ENCODE measurements at regions not wholly inside any gene's neighbourhood (a gene's known extent, or its start where the extent isn't known, plus 50 kb on each side); places are given as distances from the start of the nearest gene placed in this dataset.
"Not testable (repeated sequence)": the region's sequence is repeated elsewhere in the genome, so short reads cannot be mapped to it uniquely, and the experiment has no call there.

DNA sequence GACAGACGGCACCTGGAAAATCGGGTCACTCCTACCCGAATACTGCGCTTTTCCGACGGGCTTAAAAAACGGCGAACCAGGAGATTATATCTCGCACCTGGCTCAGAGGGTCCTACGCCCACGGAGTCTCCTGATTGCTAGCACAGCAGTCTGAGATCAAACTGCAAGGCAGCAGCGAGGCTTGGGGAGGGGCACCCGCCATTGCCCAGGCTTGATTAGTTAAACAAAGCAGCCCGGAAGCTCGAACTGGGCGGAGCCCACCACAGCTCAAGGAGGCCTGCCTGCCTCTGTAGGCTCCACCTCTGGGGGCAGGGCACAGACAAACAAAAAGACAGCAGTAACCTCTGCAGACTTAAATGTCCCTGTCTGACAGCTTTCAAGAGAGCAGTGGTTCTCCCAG, 197.5 kb upstream of the FAT3 start:
- not testable (repeated sequence) for DNase-seq (ENCODE audit: low read depth)

DNA sequence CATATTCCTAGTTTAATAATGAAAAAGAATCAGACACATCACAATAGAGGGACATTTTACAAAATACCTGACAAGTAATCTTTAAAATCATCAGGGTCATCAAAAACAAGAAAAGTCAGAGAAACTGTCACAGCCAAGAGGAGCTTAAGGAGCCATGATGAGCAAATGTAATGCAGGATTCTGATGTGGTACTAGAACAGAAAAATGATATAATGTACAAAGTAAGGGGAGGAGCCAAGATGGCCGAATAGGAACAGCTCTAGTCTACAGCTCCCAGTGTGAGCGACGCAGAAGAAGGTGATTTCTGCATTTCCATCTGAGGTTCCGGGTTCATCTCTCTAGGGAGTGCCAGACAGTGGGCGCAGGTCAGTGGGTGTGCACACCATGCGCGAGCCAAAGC, 198.0 kb upstream of the FAT3 start:
- DNase-seq (ENCODE audit: low read depth) = no peak

DNA sequence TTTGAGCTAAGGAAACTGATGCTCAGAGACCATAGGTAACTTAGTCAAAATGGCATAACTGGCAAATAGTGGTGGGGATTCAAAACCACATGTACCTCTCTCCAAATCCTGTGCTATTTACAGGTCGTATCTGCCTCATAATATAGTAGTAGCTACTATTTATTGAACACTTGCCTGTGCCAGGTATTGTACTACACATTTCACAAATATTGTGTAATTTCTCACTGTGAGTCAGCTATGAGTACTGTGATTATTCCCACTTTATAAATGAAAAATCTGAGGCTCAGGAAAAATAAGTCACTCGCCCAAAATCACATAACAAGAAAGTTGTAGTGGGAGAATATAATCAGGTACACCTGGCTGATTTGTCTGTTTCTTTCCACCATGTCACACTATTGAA, 199.8 kb upstream of the FAT3 start:
- DNase-seq (ENCODE audit: low read depth) = no peak

DNA sequence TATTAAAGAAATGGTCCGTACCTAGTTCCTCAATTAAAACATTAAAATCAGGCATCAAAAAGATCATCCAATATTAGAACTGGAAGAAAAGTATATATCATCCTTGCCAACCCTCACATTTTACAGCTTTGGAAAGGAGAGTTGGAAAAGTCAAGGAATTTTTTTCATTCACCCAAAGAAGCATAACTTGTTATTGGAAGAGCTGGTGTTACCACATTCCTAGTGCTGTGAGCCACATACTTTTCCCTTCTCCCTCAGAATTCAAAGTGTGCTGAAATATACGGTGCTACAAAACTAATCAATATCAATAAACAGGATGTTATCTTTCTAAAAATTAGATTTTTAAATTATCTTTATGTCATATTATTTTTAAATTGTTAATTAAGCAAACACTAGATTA, 202.1 kb upstream of the FAT3 start:
- no peak for DNase-seq (ENCODE audit: low read depth)

DNA sequence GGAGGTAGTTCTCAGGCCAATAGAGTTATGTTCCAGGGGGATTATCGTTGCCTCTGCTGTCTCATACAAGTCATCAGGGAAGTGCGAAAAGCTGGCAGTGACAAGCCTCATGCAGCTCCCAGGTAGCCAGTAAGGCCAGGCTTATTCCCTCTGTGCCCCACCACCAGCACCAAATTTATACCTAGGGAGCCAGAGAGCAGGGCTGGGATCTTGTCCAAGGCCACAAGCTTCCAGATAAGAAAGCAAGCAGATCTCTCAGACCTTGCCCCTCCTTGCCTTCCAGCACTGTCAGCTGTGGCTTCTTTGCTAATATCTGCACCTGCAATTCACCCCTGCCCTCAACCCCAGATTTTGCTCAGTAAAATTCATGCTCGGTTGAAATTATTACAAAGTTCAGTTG, 206.3 kb upstream of the FAT3 start:
- no peak for DNase-seq (ENCODE audit: low read depth)

DNA sequence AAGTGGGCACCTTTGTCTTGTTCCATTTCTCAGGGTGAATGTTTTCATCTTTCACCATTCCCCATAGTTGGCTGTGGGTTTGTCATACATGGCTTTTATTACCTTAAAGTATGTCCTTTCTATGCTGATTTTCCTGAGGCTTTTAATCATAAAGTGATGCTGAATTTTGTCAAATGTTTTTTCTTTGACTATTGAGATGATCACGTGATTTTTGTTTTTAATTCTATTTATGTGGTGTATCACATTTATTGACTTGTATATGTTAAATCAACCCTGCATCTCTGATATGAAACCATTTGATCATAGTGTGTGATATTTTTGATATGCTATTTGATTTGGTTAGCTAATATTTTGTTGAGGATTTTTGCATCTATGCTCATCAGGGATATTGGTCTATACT, 216.4 kb upstream of the FAT3 start:
- DNase-seq (ENCODE audit: low read depth) = no peak

DNA sequence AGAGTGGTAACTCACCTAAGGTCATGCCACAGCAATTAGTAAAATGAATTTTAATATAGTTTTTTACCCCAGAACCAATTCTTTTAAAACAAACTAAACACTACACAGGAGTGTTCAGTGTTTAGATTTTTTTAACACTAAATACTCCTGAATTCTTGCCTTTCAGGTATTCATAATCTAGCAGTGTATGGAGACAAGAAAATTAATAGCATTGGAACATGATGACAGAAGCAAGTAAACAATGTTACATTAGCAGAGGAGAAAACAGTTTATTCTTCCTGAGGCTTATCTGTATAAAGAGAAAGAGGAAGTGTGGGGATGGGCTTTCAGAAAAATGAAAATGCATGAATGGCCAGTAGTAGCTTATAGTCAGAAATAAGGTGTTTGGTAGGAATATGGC, 222.1 kb upstream of the FAT3 start:
- no peak for DNase-seq (ENCODE audit: low read depth)

DNA sequence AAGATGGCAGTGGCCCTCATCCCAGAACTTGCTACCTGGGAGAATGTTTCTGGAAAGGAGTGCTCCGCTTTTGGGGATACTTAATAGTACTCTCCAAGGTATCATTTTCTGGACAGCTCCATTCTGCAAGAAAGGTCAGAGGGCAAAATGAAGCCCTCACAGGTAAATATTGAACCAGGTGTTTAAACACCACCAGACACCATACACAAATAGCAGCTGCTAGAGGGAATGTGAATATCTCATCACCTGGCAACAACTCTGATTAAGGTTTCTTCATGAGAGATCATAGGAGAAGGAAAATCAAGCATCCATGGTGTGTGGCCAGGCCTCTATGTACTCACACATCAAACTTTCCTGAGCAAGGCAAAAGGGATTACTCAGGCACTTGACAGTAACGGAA, 226.1 kb upstream of the FAT3 start:
- no peak for DNase-seq (ENCODE audit: low read depth)

DNA sequence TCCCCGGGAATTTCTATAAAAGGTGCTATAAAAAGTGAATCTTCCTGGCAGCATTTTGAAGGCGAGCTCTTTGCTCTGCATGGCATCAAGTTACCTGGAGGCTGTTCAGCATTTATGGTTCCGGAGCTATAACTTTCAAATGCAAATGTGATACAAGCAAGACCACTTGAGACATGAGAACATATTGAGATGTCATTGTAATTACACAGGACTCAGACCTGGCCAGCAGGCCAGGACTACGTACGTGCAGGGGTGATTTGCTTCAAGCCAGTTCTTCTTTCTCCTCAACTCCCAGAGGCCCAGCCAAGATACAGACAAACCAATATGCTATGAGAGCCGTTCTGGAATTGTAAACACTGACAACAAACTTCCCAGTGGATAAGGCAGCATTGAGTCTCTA, 227.4 kb upstream of the FAT3 start:
- no peak for DNase-seq (ENCODE audit: low read depth)

DNA sequence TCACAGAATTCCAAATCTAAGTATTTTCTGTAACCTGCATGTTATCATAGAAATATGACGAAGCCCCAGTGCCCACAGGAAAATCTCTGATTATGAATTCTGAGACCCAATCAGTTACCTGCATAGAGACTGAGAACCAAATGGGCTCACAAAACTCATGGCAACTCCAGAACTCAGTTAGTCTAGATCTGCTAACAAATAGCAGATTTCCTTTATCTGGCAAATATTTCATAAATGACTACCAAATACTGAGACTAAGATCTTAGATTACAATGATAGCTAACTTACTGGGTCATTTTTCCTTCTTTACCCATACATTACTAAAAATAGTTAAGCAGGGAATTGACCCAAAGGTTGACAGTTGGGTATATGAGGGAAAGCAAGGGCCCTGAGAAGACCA, 228.1 kb upstream of the FAT3 start:
- DNase-seq (ENCODE audit: low read depth) = no peak

DNA sequence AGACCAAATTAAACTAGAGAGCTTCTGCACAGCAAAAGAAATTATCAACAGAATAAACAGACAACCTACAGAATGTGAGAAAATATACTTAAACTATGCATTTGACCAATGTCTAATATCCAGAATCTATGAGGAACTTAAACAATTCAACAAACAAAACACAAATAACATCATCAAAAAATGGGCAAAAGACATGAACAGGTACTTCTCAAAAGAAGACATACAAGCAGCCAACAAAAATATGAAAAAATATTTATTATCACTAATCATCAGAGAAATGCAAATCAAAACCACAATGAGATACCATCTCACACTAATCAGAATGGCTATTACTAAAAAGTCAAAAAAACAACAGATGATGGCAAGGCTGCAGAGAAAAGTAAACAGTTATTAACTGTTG, 236.2 kb upstream of the FAT3 start:
- not testable (repeated sequence) for DNase-seq (ENCODE audit: low read depth)

DNA sequence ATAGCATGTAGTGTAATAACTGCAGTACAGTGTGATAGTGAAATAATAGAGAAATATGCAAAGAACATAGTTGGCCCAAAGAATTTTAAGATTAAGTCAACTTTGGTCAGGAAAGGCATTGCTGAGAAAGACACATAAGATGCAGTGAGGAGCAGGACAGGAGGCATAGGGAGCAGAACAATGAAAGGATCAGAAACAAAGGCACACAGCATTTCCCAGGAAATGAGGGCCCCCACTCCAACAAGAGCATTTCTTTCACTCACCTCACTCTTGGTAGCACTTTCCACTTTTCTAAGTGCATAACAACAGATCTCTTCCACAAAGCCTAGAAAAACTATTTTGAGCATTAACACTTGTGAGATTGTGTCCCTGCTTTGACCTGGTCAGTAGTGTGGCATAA, 238.4 kb upstream of the FAT3 start:
- DNase-seq (ENCODE audit: low read depth) = no peak

DNA sequence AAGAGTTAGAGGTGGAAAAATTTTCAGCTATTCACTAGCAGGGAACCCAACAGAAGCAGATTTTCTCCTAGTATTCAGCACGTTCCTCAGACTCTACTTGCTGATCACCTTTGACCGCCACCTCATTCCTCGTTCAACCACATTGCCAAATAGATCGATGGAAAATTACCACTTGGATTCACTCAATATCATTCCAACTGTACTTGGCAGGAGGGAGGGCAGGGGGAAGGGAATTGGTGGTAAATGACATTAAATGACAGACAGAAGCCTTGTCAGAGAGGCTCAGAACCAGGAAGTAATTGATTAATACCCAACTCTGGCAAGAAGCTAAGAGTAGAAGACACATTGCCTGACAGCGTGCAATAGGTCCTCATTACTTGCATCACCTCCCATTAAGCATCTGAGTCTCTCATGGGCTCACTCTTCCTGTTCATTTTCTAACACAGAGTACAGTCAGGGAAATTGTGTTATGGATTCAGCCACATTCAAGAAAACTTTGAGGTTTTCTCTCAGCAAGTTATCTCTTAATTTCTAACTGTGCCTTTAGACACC, 240.5 kb upstream of the FAT3 start:
- no peak for DNase-seq (ENCODE audit: low read depth)

DNA sequence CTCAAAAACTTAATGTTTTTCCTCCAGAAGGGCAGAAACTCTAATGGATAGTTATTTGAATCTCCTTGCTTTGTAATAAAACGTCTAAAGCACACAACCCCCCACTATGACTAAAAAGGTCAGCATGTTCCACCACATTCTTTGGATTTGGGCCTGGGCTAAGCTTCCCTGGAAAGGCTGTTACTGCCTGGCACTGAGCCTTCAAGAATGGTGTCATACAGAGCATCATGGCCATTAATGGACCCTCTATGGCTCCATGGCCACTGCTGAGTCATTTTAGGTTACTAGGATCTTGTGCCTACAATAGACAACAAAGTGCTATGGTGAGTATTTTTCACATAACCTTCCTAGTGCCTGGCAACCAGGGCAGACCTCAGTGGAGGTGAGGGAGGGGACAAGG, 242.6 kb upstream of the FAT3 start:
- DNase-seq (ENCODE audit: low read depth) = peak; percentile 92

DNA sequence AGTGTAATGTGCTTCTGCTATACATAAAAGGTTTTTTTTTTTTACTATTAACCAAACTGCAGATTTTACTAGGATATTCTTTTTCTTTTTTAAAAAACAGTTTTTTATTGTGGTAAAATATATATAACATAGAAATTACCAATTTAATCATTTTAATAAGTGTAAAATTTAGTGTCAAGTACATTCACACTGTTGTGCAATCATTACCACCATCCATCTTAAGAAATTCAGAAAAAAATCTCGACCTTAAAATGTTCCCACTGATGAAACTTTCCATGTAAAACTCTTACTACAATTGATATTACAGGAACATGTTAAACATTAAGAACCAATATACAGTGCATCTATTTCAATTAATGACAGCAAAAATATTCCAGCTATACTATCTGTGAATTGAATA, 244.8 kb upstream of the FAT3 start:
- DNase-seq (ENCODE audit: low read depth) = no peak

DNA sequence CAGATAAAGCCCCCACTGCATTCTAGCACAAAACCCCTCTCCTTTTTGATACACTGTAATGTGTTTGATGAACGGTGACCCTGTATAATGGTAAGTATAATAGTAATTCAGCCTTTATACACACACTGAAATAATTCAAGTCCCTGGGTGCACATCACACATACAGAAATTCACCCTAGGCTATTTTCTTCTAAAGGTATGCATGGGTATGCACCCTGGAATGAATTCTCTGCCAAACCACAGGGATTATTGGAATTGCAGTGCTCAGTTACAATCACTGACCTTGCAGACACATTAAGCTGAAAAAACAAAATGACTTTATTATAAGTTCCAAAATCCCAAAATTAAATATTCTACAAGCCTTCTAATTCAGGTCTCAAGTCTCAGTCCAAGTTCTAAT, 245.9 kb upstream of the FAT3 start:
- DNase-seq (ENCODE audit: low read depth) = no peak

DNA sequence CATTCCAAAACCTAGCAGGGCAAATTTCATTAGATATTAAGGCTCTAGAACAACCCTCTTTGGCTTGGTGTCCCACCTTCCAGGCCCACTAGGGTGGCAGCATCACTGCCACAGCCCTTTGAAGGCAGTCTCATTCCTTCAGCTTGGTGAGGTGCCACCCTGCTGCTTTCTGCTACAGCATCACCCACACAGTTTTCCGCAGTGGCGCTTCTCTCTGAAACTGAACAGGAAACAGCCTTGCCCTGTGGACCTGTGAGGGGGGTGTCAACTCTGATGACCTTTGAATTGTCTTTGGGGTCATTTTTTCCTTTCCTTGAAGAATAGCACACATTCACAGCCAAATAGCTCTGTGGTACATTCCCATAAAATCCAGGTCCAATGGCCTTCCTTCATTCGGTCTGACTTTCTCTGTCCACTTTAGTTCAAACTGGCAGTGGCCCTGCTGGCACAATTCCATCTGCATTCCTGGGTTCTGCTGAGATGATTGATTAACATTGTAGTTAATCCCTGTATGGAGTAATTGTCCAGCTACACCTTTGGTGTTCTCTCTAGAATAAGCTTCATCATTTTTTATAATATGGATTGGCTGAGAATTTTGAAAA, 251.9 kb upstream of the FAT3 start:
- DNase-seq (ENCODE audit: low read depth) = no peak

DNA sequence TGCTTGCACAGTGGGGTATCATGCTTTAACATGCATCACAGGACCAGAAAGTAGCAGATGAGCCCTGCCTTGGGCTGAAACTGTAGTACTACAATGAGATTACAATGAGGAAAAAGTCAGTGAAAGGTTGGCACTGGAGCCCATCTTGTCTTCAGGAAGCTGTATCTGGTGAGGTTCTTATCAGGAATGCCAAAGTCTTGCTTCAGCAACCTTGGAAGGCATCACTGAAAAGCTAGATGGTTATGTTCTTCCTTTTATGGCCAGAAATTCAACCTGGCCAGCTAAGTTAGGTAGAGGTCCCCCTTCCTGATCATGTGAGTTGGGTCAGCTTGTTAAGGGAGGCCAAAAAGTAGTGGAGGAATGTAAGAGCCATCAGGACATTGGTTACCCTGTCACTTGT, 254.0 kb upstream of the FAT3 start:
- DNase-seq (ENCODE audit: low read depth) = no peak

DNA sequence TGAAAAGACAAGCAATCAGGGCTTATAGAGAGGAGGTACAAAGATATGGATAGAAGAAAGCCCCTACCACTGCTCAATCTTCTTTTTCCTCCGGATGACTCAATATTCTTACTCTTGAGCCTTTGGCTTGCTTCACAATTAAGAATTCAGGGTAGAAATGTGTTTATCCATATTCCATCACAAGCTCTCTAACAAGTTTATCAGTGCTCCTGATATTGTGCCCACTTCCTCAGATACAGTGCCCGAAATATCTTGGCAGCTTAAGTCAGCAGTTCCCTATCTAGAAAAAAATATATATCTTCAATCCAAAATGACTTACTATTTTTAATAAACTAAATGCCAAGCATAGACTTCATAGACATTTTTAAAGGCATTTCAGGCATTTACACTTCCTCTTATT, 255.1 kb upstream of the FAT3 start:
- DNase-seq (ENCODE audit: low read depth) = no peak

DNA sequence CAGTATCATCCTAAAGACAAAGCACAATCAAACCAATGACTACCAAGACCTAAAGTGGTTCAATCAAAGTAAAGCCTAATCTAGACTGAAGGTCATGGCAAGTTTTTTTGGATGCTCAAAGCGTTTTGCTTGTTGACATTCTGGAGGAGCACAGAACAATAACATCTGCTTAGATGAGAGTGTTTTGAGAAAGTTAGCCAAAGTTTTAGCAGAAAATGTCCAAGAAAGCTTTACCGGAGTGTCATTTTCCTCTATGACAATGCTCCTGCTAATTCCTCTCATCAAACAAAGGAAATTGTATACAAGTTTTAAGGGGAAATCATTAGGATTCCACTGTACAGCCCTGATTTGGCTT, 256.9 kb upstream of the FAT3 start:
- no peak for DNase-seq (ENCODE audit: low read depth)

DNA sequence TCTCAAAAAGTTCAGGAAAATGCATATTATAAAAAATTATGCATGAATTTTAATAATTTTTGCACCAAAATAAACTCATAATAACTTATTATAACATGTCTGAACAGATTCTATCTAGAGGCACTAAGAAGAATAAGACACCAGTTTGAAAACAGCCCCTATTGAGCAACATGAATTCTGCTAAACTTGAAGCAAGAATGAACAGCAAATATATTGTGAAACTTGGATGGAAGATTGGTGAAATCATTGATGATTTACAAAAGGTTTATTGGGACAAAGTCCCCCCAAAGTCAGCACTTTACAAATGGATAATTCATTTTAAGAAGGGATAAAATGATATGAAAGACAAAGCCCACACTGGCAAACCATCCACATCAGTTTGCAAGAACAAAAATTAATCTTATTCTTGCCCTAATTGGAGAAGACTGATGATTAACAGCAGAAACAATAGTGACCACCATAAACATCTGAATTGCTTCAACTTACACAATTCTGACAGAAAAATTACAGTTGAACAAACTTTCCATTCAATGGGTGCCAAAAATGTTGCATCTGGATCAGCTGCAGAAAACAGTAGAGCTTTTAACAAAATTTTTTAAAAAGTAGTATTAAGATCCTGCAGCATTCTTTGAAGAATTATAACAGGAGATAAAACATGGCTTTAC, 257.5 kb upstream of the FAT3 start:
- DNase-seq (ENCODE audit: low read depth) = no peak

DNA sequence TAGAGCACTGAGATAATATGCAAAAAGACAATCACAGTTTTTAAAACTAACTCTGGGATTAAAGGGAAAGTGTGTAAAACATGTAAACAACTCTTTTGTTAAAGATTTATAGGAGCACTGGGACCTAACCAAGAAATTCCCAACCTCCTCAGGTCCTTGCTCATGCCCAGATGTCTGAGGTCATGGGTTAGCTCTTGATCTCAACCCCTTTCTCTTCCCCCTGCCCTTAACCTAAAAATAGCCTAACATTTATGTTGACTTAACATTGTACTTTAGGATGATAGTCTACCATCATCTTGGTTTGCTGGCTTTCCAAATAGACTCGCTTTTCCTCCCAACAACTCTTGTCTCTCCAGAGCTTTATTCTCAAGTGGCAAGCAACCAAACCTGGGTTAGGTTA, 258.2 kb upstream of the FAT3 start:
- DNase-seq (ENCODE audit: low read depth) = no peak

DNA sequence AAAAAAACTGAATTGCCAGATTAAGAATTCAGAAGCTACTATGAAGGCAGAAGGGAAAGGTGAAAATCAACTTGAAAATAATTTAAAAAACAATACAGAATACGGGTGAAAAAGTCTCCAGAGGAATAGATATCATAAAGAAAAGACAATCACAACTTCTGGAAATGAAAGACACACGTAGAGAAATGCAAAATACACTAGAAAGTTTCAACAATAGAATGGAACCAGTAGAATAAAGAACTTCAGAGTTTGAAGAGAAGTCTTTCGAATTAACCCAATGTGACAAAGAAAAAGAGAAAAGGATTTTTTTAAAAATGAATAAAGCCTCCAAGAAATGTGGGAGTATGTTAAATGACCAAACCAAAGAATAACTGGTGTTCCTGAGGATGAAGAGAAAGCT, 263.8 kb upstream of the FAT3 start:
- DNase-seq (ENCODE audit: low read depth) = no peak

DNA sequence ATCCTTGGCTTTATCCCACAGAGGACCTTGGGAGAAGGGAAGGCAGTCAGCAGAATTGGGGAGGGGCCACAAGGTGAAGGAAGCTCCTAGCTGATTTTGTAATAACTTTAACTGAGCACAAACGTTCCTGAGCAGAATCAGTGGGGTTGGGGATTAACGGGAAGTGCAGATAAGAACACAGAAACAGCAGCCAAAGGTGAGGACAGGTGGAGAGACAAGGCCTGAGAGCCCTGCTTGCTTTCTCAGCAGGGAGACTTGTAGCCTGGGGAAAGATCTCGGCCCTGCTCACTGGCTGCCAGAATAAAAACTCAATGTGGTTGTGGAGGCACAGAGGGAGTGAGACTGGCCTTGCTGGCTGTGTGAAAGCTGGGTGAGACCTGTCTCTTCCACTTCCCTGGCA, 265.2 kb upstream of the FAT3 start:
- no peak for DNase-seq (ENCODE audit: low read depth)
